GM12878 (cell line): ENCODE measurements at regions not wholly inside any gene's neighbourhood (a gene's known extent, or its start where the extent isn't known, plus 50 kb on each side); places are given as distances from the start of the nearest gene placed in this dataset.

Experiments
- ATAC-seq: fragments of 200-7000 bp; cut with Tn5 transposase; 3 replicates; pipeline ENCODE4 v1.9.1; 2020; ENCODE audit warnings: mild to moderate bottlenecking, moderate library complexity
- BruUV-seq: library from RNA; stranded (reverse); fragments of 400-500 nt; replicated peaks from 2 replicates; lab custom pipeline; 2021; lab: Mats Ljungman, UMichigan
- CTCF ChIA-PET: fragments of 300-600 bp; sonication (Branson Sonifier 250); formaldehyde crosslinking; extraction: SDS; loops from one replicate; lab custom pipeline; 2021; ENCODE audit warnings: inconsistent platforms; lab: Yijun Ruan, JAX
- POLR2A ChIA-PET: fragments of 350-600 bp; formaldehyde crosslinking; extraction: SDS; loops from one replicate; lab custom pipeline; 2021; ENCODE audit warnings: inconsistent platforms; lab: Charles Lee
- RAD21 ChIA-PET: fragments of 300-600 bp; sonication (Branson Sonifier 250); formaldehyde crosslinking; loops from one replicate; lab custom pipeline; 2023; ENCODE audit warnings: antibody characterized with exemption; ENCODE audit not compliant: unreplicated experiment; lab: Charles Lee
- SMC1A ChIA-PET: fragments of 300-600 bp; sonication (Branson Sonifier 250); formaldehyde crosslinking; loops from one replicate; lab custom pipeline; 2023; ENCODE audit not compliant: unreplicated experiment, uncharacterized antibody; lab: Charles Lee
- DNase-seq: peaks from one replicate; pipeline ENCODE4 v3.0.0-alpha.2; 2011; ENCODE audit warnings: low read depth, low spot score
- FAIRE-seq: peaks from 3 replicates; lab custom pipeline; 2011; peaks lifted over from hg19 to GRCh38; lab: Jason Lieb, UNC
- H2AFZ ChIP-seq: 2 replicates; pipeline ENCODE4 v1.6.0; 2011; ENCODE audit warnings: low read depth, low read length, control low read depth; ENCODE audit not compliant: control insufficient read depth
- H3K27ac ChIP-seq: 2 replicates; pipeline ENCODE4 v1.5.1; 2011; ENCODE audit warnings: control low read depth; ENCODE audit not compliant: control insufficient read depth, insufficient read depth
- H3K27me3 ChIP-seq, 2 experiments: replicated peaks in 1 of 2; 2 replicates each; pipeline versions ENCODE4 v1.6.0 to v1.6.1; 2011; ENCODE audit warnings: low read length in 1 of 2; ENCODE audit not compliant: control insufficient read depth in 2 of 2, insufficient read depth in 2 of 2
- H3K36me3 ChIP-seq, 2 experiments: 2 replicates each; pipeline ENCODE4 v1.5.1; 2011; ENCODE audit warnings: low read length in 1 of 2; ENCODE audit not compliant: control insufficient read depth in 2 of 2, insufficient read depth in 2 of 2
- H3K4me1 ChIP-seq: 2 replicates; pipeline ENCODE4 v1.6.1; 2011; ENCODE audit warnings: mild to moderate bottlenecking, low read length, moderate library complexity, mixed read lengths; ENCODE audit not compliant: control insufficient read depth, insufficient read depth
- H3K4me2 ChIP-seq: 2 replicates; pipeline ENCODE4 v1.6.0; 2011; ENCODE audit warnings: control low read depth; ENCODE audit not compliant: control insufficient read depth, insufficient read depth
- H3K4me3 ChIP-seq: fragments of 200-600 bp; sonication (generic); 2 replicates; pipeline ENCODE4 v1.5.1; 2016
- H3K79me2 ChIP-seq: 2 replicates; pipeline ENCODE4 v1.6.0; 2011; ENCODE audit warnings: low read length; ENCODE audit not compliant: control insufficient read depth, insufficient read depth
- H3K9ac ChIP-seq: 2 replicates; pipeline ENCODE4 v1.8.0; 2011; ENCODE audit warnings: low read length, control low read depth, mixed read lengths; ENCODE audit not compliant: control insufficient read depth, insufficient read depth
- H3K9me3 ChIP-seq: replicated peaks from 3 replicates; pipeline ENCODE4 v1.5.1; 2011; ENCODE audit warnings: mild to moderate bottlenecking, low read length; ENCODE audit not compliant: control insufficient read depth, insufficient read depth
- H4K20me1 ChIP-seq: 2 replicates; pipeline ENCODE4 v1.6.0; 2011; ENCODE audit not compliant: control insufficient read depth, insufficient read depth
- BCL11A ChIP-seq: IDR thresholded peaks from 2 replicates; pipeline ENCODE4 v1.6.1; 2011; ENCODE audit warnings: low read depth, low read length
- BRCA1 ChIP-seq: IDR thresholded peaks from 2 replicates; pipeline ENCODE4 v1.6.1; 2011; ENCODE audit warnings: low read depth, low read length, improper control_type of control experiment
- CEBPB ChIP-seq, 2 experiments: fragments of 150-350 bp in 1 of 2; IDR thresholded peaks; 2 replicates each; pipeline ENCODE4 v1.6.1; 2012 to 2014; ENCODE audit warnings: low read depth in 2 of 2, low read length in 2 of 2, borderline replicate concordance in 1 of 2, inconsistent platforms in 1 of 2
- E2F4 ChIP-seq: IDR thresholded peaks from 2 replicates; pipeline ENCODE4 v1.6.1; 2012; ENCODE audit warnings: low read depth, low read length, improper control_type of control experiment
- MTA3 ChIP-seq: IDR thresholded peaks from 2 replicates; pipeline ENCODE4 v1.6.1; 2012; ENCODE audit warnings: low read length, inconsistent platforms, borderline replicate concordance
- RCOR1 ChIP-seq: conservative IDR thresholded peaks from 2 replicates; pipeline ENCODE4 v1.6.1; 2012; ENCODE audit warnings: low read depth, low read length, improper control_type of control experiment
- in situ Hi-C: fragments of 300-500 bp; cut with MboI; formaldehyde crosslinking; loops from 9 replicates; pipeline ENCODE4 v1.14.3; 2018; ENCODE audit warnings: mixed read lengths
- intact Hi-C: fragments of 100-400 bp; cut with micrococcal nuclease; formaldehyde crosslinking; loops from one replicate; pipeline ENCODE4 v1.14.2; 2022; ENCODE audit not compliant: unreplicated experiment
- TF ChIP-seq, protein P1 (sequence below): fragments of 450-650 bp; IDR thresholded peaks from 2 replicates; pipeline ENCODE4 v1.6.1; 2018; ENCODE audit warnings: mild to moderate bottlenecking, low read depth, moderate library complexity; ENCODE audit not compliant: partially characterized antibody

GRCh38 chr5:123776761-123777160 lies 264.8 kb downstream of the CSNK1G3 start:
- DNase-seq (no peak), ATAC-seq (no peak)
- no peaks in the 10 kb centered on the region for H3K27me3 ChIP-seq
- H3K36me3 ChIP-seq = no peaks in the 10 kb centered on the region
- no peak overlapping the region for H3K4me3 ChIP-seq
- no peaks in the 10 kb centered on the region for H3K4me1 ChIP-seq
- ChIA-PET CTCF (interaction anchor here (1.0 kb wide), 1 partner anchor 653 kb away, joined by 3 read pairs; no protein-coding TSS in a partner anchor), SMC1A (interaction anchor here (3.7 kb wide), 1 partner anchor 10 kb away, joined by 11 read pairs; no protein-coding TSS in a partner anchor), POLR2A (no interaction called here)
- H2AFZ ChIP-seq = no peak overlapping the region
- no peak overlapping the region for H3K27ac ChIP-seq
- TF ChIP-seq BRCA1 (no peak), MTA3 (no peak), RCOR1 (no peak), E2F4 (no peak), CEBPB (IDR thresholded peaks at IDR 0.05; ENCODE audit: borderline replicate concordance in 1 of 2, low read depth in 2 of 2, low read length in 2 of 2) (no peak), BCL11A (no peak)
- TF ChIP-seq, protein P1, sequence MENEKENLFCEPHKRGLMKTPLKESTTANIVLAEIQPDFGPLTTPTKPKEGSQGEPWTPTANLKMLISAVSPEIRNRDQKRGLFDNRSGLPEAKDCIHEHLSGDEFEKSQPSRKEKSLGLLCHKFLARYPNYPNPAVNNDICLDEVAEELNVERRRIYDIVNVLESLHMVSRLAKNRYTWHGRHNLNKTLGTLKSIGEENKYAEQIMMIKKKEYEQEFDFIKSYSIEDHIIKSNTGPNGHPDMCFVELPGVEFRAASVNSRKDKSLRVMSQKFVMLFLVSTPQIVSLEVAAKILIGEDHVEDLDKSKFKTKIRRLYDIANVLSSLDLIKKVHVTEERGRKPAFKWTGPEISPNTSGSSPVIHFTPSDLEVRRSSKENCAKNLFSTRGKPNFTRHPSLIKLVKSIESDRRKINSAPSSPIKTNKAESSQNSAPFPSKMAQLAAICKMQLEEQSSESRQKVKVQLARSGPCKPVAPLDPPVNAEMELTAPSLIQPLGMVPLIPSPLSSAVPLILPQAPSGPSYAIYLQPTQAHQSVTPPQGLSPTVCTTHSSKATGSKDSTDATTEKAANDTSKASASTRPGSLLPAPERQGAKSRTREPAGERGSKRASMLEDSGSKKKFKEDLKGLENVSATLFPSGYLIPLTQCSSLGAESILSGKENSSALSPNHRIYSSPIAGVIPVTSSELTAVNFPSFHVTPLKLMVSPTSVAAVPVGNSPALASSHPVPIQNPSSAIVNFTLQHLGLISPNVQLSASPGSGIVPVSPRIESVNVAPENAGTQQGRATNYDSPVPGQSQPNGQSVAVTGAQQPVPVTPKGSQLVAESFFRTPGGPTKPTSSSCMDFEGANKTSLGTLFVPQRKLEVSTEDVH = no peak
- TF ChIP-seq, all 136 proteins: peak for 0
- H3K9ac ChIP-seq = no peak overlapping the region
- no peaks in the 10 kb centered on the region for H3K9me3 ChIP-seq
- H3K4me2 ChIP-seq = no peak overlapping the region
- BruUV-seq = no TSS peak
- RAD21 ChIA-PET = no interaction called here
- H3K79me2 ChIP-seq = no peaks in the 10 kb centered on the region
- intact Hi-C loops = no loop called here
- in situ Hi-C loops = no loop called here
- FAIRE-seq = no peak
- H4K20me1 ChIP-seq = no peaks in the 10 kb centered on the region
